ENCODE measurements at regions not wholly inside any gene's neighbourhood (a gene's known extent, or its start where the extent isn't known, plus 50 kb on each side); places are given as distances from the start of the nearest gene placed in this dataset.

GRCh38 chr6:22878706-22879105 lies 309.3 kb downstream of the HDGFL1 start:
- 83% methylated on average over 1 of the region's 1 CpG for WGBS

More at GRCh38 chr6:22878706-22879105, 309.3 kb downstream of the HDGFL1 start:
- Histone ChIP-seq H3K36me3 (ENCODE audit: control insufficient read depth in 4 of 4, insufficient read depth in 3 of 4, low read depth in 1 of 4, low read length in 3 of 4) (no peaks in the 10 kb centered on the region), H3K27me3 (ENCODE audit: control insufficient read depth in 4 of 4, insufficient read depth in 4 of 4, low read length in 3 of 4) (no peaks in the 10 kb centered on the region), H3K4me1 (ENCODE audit: control insufficient read depth in 4 of 4, insufficient read depth in 4 of 4, low read length in 3 of 4) (no peaks in the 10 kb centered on the region), H3K4me3 (ENCODE audit: low read depth in 1 of 3, low read length in 3 of 3) (no peak overlapping the region), H3K9me3 (ENCODE audit: control insufficient read depth in 4 of 4, low read length in 3 of 4) (no peaks in the 10 kb centered on the region), H3K27ac (ENCODE audit: low read depth in 1 of 2, low read length in 2 of 2) (no peak overlapping the region), H3K9ac (ENCODE audit: low read depth in 1 of 2, low read length in 2 of 2) (no peak overlapping the region)
- no peak for DNase-seq (ENCODE audit: low spot score)
- no peak for TF ChIP-seq FOXA1 (IDR thresholded peaks at IDR 0.05)
- TF ChIP-seq FOXA2 (IDR thresholded peaks at IDR 0.05) = no peak
- TF ChIP-seq HNF4G (IDR thresholded peaks at IDR 0.05) = no peak
- no peak for TF ChIP-seq YY1 (IDR thresholded peaks at IDR 0.05)
- no peak for TF ChIP-seq MAX (IDR thresholded peaks at IDR 0.05)
- no peak for TF ChIP-seq SP1 (IDR thresholded peaks at IDR 0.05)
- no peak for TF ChIP-seq RXRA (IDR thresholded peaks at IDR 0.05)
- no peak for TF ChIP-seq ATF3 (IDR thresholded peaks at IDR 0.05)
- TF ChIP-seq CTCF (IDR thresholded peaks at IDR 0.05; ENCODE audit: low read depth, low read length, missing input control) = no peak
- TF ChIP-seq HNF4A (conservative IDR thresholded peaks at IDR 0.05) = no peak
- no peak for TF ChIP-seq REST (IDR thresholded peaks at IDR 0.05)
- TF ChIP-seq TAF1 (conservative IDR thresholded peaks at IDR 0.05) = no peak
- TF ChIP-seq JUND (IDR thresholded peaks at IDR 0.05) = no peak
